ENCODE measurements at regions not wholly inside any gene's neighbourhood (a gene's known extent, or its start where the extent isn't known, plus 50 kb on each side); places are given as distances from the start of the nearest gene placed in this dataset.
"Not testable (repeated sequence)": the region's sequence is repeated elsewhere in the genome, so short reads cannot be mapped to it uniquely, and the experiment has no call there.

GRCh38 chr11:21987261-21987660 lies 205.6 kb upstream of the ANO5 start:
- Histone ChIP-seq H3K79me2 (no peaks in the 10 kb centered on the region), H3K9ac (no peak overlapping the region)
- no peak for TF ChIP-seq CTCF (IDR thresholded peaks at IDR 0.05)

GRCh38 chr11:21988477-21988876 lies 204.4 kb upstream of the ANO5 start:
- no peaks in the 10 kb centered on the region for H3K4me1 ChIP-seq
- no peaks in the 10 kb centered on the region for H3K79me2 ChIP-seq
- no peaks in the 10 kb centered on the region for H3K36me3 ChIP-seq (ENCODE audit: control insufficient read depth, insufficient read depth, low read length)
- H3K4me2 ChIP-seq (ENCODE audit: low read length): no peak overlapping the region
- no peaks in the 10 kb centered on the region for H3K9me3 ChIP-seq (ENCODE audit: control insufficient read depth, low read length)
- H3K4me3 ChIP-seq (ENCODE audit: low read depth, low read length): no peak overlapping the region
- TF ChIP-seq CTCF (IDR thresholded peaks at IDR 0.05): no peak
- no peak overlapping the region for H3K9ac ChIP-seq
- no peaks in the 10 kb centered on the region for H3K27me3 ChIP-seq (ENCODE audit: control insufficient read depth, insufficient read depth, low read length)
- H3K27ac ChIP-seq: no peak overlapping the region
- H2AFZ ChIP-seq: no peak overlapping the region

More at GRCh38 chr11:21987261-21987660, 205.6 kb upstream of the ANO5 start:
- Histone ChIP-seq H3K4me1 (no peaks in the 10 kb centered on the region), H3K27me3 (ENCODE audit: control insufficient read depth, insufficient read depth, low read length) (no peaks in the 10 kb centered on the region), H3K27ac (no peak overlapping the region), H3K9me3 (ENCODE audit: control insufficient read depth, low read length) (no peaks in the 10 kb centered on the region), H3K36me3 (ENCODE audit: control insufficient read depth, insufficient read depth, low read length) (no peaks in the 10 kb centered on the region), H2AFZ (no peak overlapping the region), H3K4me3 (ENCODE audit: low read depth, low read length) (no peak overlapping the region), H3K4me2 (ENCODE audit: low read length) (no peak overlapping the region)

GRCh38 chr11:22001803-22002202 lies 191.1 kb upstream of the ANO5 start:
- H3K4me3 ChIP-seq (ENCODE audit: low read depth, low read length); H3K27me3 ChIP-seq (ENCODE audit: control insufficient read depth, insufficient read depth, low read length); H3K9me3 ChIP-seq (ENCODE audit: control insufficient read depth, low read length); H2AFZ ChIP-seq; H3K4me1 ChIP-seq; H3K79me2 ChIP-seq; H3K36me3 ChIP-seq (ENCODE audit: control insufficient read depth, insufficient read depth, low read length); H3K4me2 ChIP-seq (ENCODE audit: low read length); H3K9ac ChIP-seq; H3K27ac ChIP-seq: not testable (repeated sequence)

- no peak overlapping the region for H3K27ac ChIP-seq
- no peak overlapping the region for H2AFZ ChIP-seq
- H3K9ac ChIP-seq: no peak overlapping the region
- H3K9me3 ChIP-seq (ENCODE audit: control insufficient read depth, low read length): no peaks in the 10 kb centered on the region
- H3K36me3 ChIP-seq (ENCODE audit: control insufficient read depth, insufficient read depth, low read length): no peaks in the 10 kb centered on the region
- H3K4me3 ChIP-seq (ENCODE audit: low read depth, low read length): no peak overlapping the region
- H3K4me2 ChIP-seq (ENCODE audit: low read length): no peak overlapping the region
- H3K4me1 ChIP-seq: no peaks in the 10 kb centered on the region
- no peak for TF ChIP-seq CTCF (IDR thresholded peaks at IDR 0.05)
- no peaks in the 10 kb centered on the region for H3K27me3 ChIP-seq (ENCODE audit: control insufficient read depth, insufficient read depth, low read length)
- no peaks in the 10 kb centered on the region for H3K79me2 ChIP-seq
These were observed 186.0 kb upstream of the ANO5 start for GRCh38 chr11:22006901-22007300.

- no peak overlapping the region for H3K27ac ChIP-seq
- H3K4me3 ChIP-seq (ENCODE audit: low read depth, low read length): no peak overlapping the region
- H3K9me3 ChIP-seq (ENCODE audit: control insufficient read depth, low read length): no peaks in the 10 kb centered on the region
- H3K27me3 ChIP-seq (ENCODE audit: control insufficient read depth, insufficient read depth, low read length): no peaks in the 10 kb centered on the region
- no peaks in the 10 kb centered on the region for H3K36me3 ChIP-seq (ENCODE audit: control insufficient read depth, insufficient read depth, low read length)
- no peak overlapping the region for H3K9ac ChIP-seq
- no peaks in the 10 kb centered on the region for H3K4me1 ChIP-seq
- no peak overlapping the region for H3K4me2 ChIP-seq (ENCODE audit: low read length)
- H2AFZ ChIP-seq: no peak overlapping the region
- no peaks in the 10 kb centered on the region for H3K79me2 ChIP-seq
- TF ChIP-seq CTCF (IDR thresholded peaks at IDR 0.05): no peak
These were observed 161.1 kb upstream of the ANO5 start for GRCh38 chr11:22031791-22032190.
